CD4-positive, alpha-beta T cell (primary cell): ENCODE measurements at regions not wholly inside any gene's neighbourhood (a gene's known extent, or its start where the extent isn't known, plus 50 kb on each side); places are given as distances from the start of the nearest gene placed in this dataset.

Experiments
- ATAC-seq: fragments of 200-7000 bp; cut with Tn5 transposase; one replicate; pipeline ENCODE4 v1.10.0; 2022; ENCODE audit warnings: mild to moderate bottlenecking; ENCODE audit not compliant: poor library complexity
- CTCF ChIA-PET: fragments of 350-600 bp; sonication (Branson Sonifier 250); formaldehyde crosslinking; loops from one replicate; lab custom pipeline; 2021; ENCODE audit warnings: antibody characterized with exemption, inconsistent platforms; lab: Charles Lee
- POLR2A ChIA-PET: fragments of 350-600 bp; sonication (Branson Sonifier 250); formaldehyde crosslinking; loops from one replicate; lab custom pipeline; 2021; ENCODE audit warnings: antibody characterized with exemption, inconsistent platforms; lab: Charles Lee
- DNase-seq, 14 experiments: peaks; one replicate each; pipeline ENCODE4 v3.0.0-alpha.2; 2013 to 2020; ENCODE audit warnings: mixed read lengths in 2 of 14
- H3K27ac ChIP-seq, 2 donors: one replicate each; pipeline versions ENCODE4 v1.5.1 to v1.7.0; 2013; ENCODE audit warnings: low read length in 2 of 2, low read depth in 1 of 2, mild to moderate bottlenecking in 1 of 2
- H3K27me3 ChIP-seq, 2 experiments: 1 replicate in 1 of 2; 2 replicates in 1 of 2; pipeline versions ENCODE4 v1.6.1 to v1.7.0; 2013; ENCODE audit warnings: low read length in 2 of 2, control low read depth in 1 of 2, mild to moderate bottlenecking in 1 of 2, moderate library complexity in 1 of 2; ENCODE audit not compliant: insufficient read depth in 2 of 2, control insufficient read depth in 1 of 2
- H3K36me3 ChIP-seq: one replicate; pipeline ENCODE4 v1.6.1; 2013; ENCODE audit warnings: low read length, control low read depth; ENCODE audit not compliant: insufficient read depth
- H3K4me1 ChIP-seq: one replicate; pipeline ENCODE4 v1.6.1; 2013; ENCODE audit warnings: low read length, control low read depth; ENCODE audit not compliant: insufficient read depth
- H3K4me3 ChIP-seq: one replicate; pipeline ENCODE4 v1.5.1; 2013; ENCODE audit warnings: mild to moderate bottlenecking, low read length, moderate library complexity
- H3K9me3 ChIP-seq, 2 experiments: 1 replicate in 1 of 2; 2 replicates in 1 of 2; pipeline versions ENCODE4 v1.6.1 to v1.7.0; 2013; ENCODE audit warnings: low read length in 2 of 2, mild to moderate bottlenecking in 2 of 2, control low read depth in 1 of 2, moderate library complexity in 1 of 2; ENCODE audit not compliant: control insufficient read depth in 1 of 2, insufficient read depth in 1 of 2
- H3K27ac Mint-ChIP-seq: one replicate; pipeline ENCODE4 v1.8.0; 2020; ENCODE audit warnings: mixed read lengths
- H3K27me3 Mint-ChIP-seq: one replicate; pipeline ENCODE4 v1.8.0; 2021; ENCODE audit warnings: mixed read lengths
- H3K36me3 Mint-ChIP-seq: one replicate; pipeline ENCODE4 v1.8.0; 2021; ENCODE audit warnings: low read depth, mixed read lengths
- H3K4me1 Mint-ChIP-seq: one replicate; pipeline ENCODE4 v1.8.0; 2021; ENCODE audit warnings: low read depth, mixed read lengths
- H3K4me3 Mint-ChIP-seq: one replicate; pipeline ENCODE4 v1.8.0; 2020; ENCODE audit warnings: mild to moderate bottlenecking, mixed read lengths
- H3K9me3 Mint-ChIP-seq: one replicate; pipeline ENCODE4 v1.8.0; 2020; ENCODE audit warnings: mixed read lengths
- intact Hi-C, 2 experiments: fragments of 100-400 bp; cut with DNase I in 1 of 2; cut with micrococcal nuclease in 1 of 2; formaldehyde crosslinking; loops; one replicate each; pipeline versions ENCODE4 v1.15.1 to v1.9.0; 2023 to 2025; cut with DNase I, micrococcal nuclease
- TF ChIP-seq, protein P1 (sequence below): fragments of 200-600 bp; IDR thresholded peaks from one replicate; pipeline ENCODE4 v1.8.0; 2022; ENCODE audit warnings: antibody characterized with exemption, mild to moderate bottlenecking

DNA sequence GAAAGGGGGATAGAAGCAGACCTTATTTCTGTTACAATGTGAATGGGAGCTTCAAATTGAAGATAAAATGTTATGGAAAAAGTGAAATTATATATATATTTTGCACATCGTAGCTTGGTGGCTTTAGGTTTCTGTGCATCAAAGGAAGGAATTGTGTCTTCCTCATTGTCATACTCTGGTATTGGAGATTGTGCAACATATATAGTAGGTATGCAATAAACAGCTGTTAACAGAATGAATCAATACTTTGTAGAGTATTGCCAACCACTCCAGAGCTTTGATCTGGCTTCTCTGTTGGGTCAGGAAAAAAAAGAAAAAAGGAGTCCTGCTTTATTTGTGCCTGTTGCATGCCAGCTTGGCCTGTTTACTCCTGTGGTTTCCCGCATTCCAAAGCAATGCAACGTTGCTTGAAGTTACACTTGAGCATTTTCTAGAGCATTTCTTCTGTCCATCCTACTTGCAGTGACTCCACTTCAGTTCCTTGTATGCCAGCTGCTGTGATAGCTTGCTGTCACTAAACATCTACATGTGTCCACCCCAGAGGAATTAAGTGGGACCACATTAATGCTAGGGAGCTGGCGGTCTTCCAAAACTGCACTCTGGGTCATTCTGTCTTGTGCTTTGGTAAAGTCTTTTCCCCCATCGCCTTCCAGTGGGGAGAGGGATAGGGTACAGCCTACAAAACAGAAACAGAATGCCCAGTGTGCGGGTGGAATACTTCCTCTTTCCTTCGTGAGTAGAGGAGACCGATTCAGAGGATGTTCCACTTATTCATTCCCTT lies 62.0 kb upstream of the MEF2C start:
- ChIA-PET POLR2A (no interaction called here), CTCF (no interaction called here)
- ATAC-seq, result no peak
- no peak overlapping the region for H3K27ac Mint-ChIP-seq
- H3K27me3 ChIP-seq, result no peaks in the 10 kb centered on the region
- H3K36me3 Mint-ChIP-seq, result no peaks in the 10 kb centered on the region
- no peak overlapping the region for H3K4me3 ChIP-seq
- H3K4me1 ChIP-seq, result no peaks in the 10 kb centered on the region
- no peak for DNase-seq
- no peak overlapping the region for H3K4me3 Mint-ChIP-seq
- H3K36me3 ChIP-seq, result no peaks in the 10 kb centered on the region
- no peaks in the 10 kb centered on the region for H3K4me1 Mint-ChIP-seq
- no peak overlapping the region for H3K27ac ChIP-seq
- intact Hi-C loops, result no loop called here
- H3K9me3 ChIP-seq, result no peaks in the 10 kb centered on the region
- TF ChIP-seq, protein P1, sequence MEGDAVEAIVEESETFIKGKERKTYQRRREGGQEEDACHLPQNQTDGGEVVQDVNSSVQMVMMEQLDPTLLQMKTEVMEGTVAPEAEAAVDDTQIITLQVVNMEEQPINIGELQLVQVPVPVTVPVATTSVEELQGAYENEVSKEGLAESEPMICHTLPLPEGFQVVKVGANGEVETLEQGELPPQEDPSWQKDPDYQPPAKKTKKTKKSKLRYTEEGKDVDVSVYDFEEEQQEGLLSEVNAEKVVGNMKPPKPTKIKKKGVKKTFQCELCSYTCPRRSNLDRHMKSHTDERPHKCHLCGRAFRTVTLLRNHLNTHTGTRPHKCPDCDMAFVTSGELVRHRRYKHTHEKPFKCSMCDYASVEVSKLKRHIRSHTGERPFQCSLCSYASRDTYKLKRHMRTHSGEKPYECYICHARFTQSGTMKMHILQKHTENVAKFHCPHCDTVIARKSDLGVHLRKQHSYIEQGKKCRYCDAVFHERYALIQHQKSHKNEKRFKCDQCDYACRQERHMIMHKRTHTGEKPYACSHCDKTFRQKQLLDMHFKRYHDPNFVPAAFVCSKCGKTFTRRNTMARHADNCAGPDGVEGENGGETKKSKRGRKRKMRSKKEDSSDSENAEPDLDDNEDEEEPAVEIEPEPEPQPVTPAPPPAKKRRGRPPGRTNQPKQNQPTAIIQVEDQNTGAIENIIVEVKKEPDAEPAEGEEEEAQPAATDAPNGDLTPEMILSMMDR, result no peak
- no peaks in the 10 kb centered on the region for H3K27me3 Mint-ChIP-seq
- H3K9me3 Mint-ChIP-seq, result no peaks in the 10 kb centered on the region

- Mint-ChIP-seq H3K36me3 (no peaks in the 10 kb centered on the region), H3K27ac (no peak overlapping the region), H3K27me3 (no peaks in the 10 kb centered on the region), H3K4me1 (no peaks in the 10 kb centered on the region), H3K9me3 (no peaks in the 10 kb centered on the region), H3K4me3 (no peak overlapping the region)
- ChIA-PET POLR2A (interaction anchor here (0.7 kb wide), 1 partner anchor 10 kb away, joined by 3 read pairs; no protein-coding TSS in a partner anchor), CTCF (no interaction called here)
- Histone ChIP-seq H3K27ac (no peak overlapping the region), H3K4me3 (no peak overlapping the region), H3K27me3 (no peaks in the 10 kb centered on the region), H3K36me3 (no peaks in the 10 kb centered on the region), H3K4me1 (no peaks in the 10 kb centered on the region), H3K9me3 (no peaks in the 10 kb centered on the region)
- DNase-seq, result no peak
- ATAC-seq, result no peak
- TF ChIP-seq, protein P1, result no peak
- intact Hi-C loops, result no loop called here
Observed at GRCh38 chr5:88941581-88941980, 58.6 kb upstream of the MEF2C start.

- no peaks in the 10 kb centered on the region for H3K36me3 Mint-ChIP-seq
- no peaks in the 10 kb centered on the region for H3K4me1 ChIP-seq
- H3K27ac Mint-ChIP-seq, result no peak overlapping the region
- no peak overlapping the region for H3K4me3 Mint-ChIP-seq
- no peaks in the 10 kb centered on the region for H3K27me3 Mint-ChIP-seq
- H3K9me3 Mint-ChIP-seq, result no peaks in the 10 kb centered on the region
- CTCF ChIA-PET, result no interaction called here
- H3K36me3 ChIP-seq, result no peaks in the 10 kb centered on the region
- intact Hi-C loops, result no loop called here
- no peak overlapping the region for H3K27ac ChIP-seq
- TF ChIP-seq, protein P1, result no peak
- no peak overlapping the region for H3K4me3 ChIP-seq
- no peaks in the 10 kb centered on the region for H3K9me3 ChIP-seq
- POLR2A ChIA-PET, result interaction anchor here (0.7 kb wide), 1 partner anchor 9 kb away, joined by 3 read pairs; no protein-coding TSS in a partner anchor
- no peaks in the 10 kb centered on the region for H3K4me1 Mint-ChIP-seq
- DNase-seq, result no peak
- no peaks in the 10 kb centered on the region for H3K27me3 ChIP-seq
- ATAC-seq, result no peak
Observed at GRCh38 chr5:88940713-88941112, 57.7 kb upstream of the MEF2C start.
